Activated naive CD8-positive, alpha-beta T cell treated with anti-CD3 and anti-CD28 coated beads, Interleukin-2, amount 50 U/mL, for 24 hours (primary cell): ENCODE measurements at regions not wholly inside any gene's neighbourhood (a gene's known extent, or its start where the extent isn't known, plus 50 kb on each side); places are given as distances from the start of the nearest gene placed in this dataset.

Source experiments
- ATAC-seq: fragments of 150-1000 bp; cut with Tn5 transposase; one replicate; pipeline ENCODE4 v1.10.0; 2021
- DNase-seq: peaks from one replicate; pipeline ENCODE4 v3.0.0; 2021
- H3K27ac Mint-ChIP-seq: one replicate; pipeline ENCODE4 v1.8.0; 2021; ENCODE audit warnings: mild to moderate bottlenecking, mixed read lengths
- H3K27me3 Mint-ChIP-seq: one replicate; pipeline ENCODE4 v1.8.0; 2021; ENCODE audit warnings: mixed read lengths
- H3K36me3 Mint-ChIP-seq: one replicate; pipeline ENCODE4 v1.8.0; 2021; ENCODE audit warnings: low read depth, mixed read lengths
- H3K4me1 Mint-ChIP-seq: one replicate; pipeline ENCODE4 v1.8.0; 2021; ENCODE audit warnings: mixed read lengths
- H3K4me3 Mint-ChIP-seq: one replicate; pipeline ENCODE4 v1.8.0; 2021; ENCODE audit warnings: mild to moderate bottlenecking, moderate library complexity, mixed read lengths
- H3K9me3 Mint-ChIP-seq: one replicate; pipeline ENCODE4 v1.8.0; 2021; ENCODE audit warnings: mixed read lengths

- Mint-ChIP-seq H3K27me3 (peaks cover 12% of the 10 kb centered on the region), H3K4me3 (no peak overlapping the region), H3K4me1 (peaks cover 14% of the 10 kb centered on the region), H3K9me3 (no peaks in the 10 kb centered on the region), H3K36me3 (no peaks in the 10 kb centered on the region), H3K27ac (no peak overlapping the region)
- ATAC-seq (no peak), DNase-seq (no peak)
These were observed 60.1 kb downstream of the NABP1 start for GRCh38 chr2:191738003-191738402.

GRCh38 chr2:191738667-191739066 is 60.7 kb downstream of the NABP1 start:
- Mint-ChIP-seq H3K36me3 (no peaks in the 10 kb centered on the region), H3K4me3 (no peak overlapping the region), H3K27me3 (peaks cover 14% of the 10 kb centered on the region), H3K9me3 (no peaks in the 10 kb centered on the region), H3K27ac (no peak overlapping the region), H3K4me1 (peaks cover 14% of the 10 kb centered on the region)
- DNase-seq (no peak), ATAC-seq (no peak)

GRCh38 chr2:191739194-191739593 is 61.3 kb downstream of the NABP1 start:
- no peak overlapping the region for H3K27ac Mint-ChIP-seq
- no peaks in the 10 kb centered on the region for H3K9me3 Mint-ChIP-seq
- ATAC-seq = no peak
- no peak overlapping the region for H3K4me3 Mint-ChIP-seq
- H3K4me1 Mint-ChIP-seq = peaks cover 14% of the 10 kb centered on the region
- no peak for DNase-seq
- H3K27me3 Mint-ChIP-seq = peaks cover 14% of the 10 kb centered on the region
- no peaks in the 10 kb centered on the region for H3K36me3 Mint-ChIP-seq

- H3K27ac Mint-ChIP-seq = peak overlapping the region; percentile 83
- H3K4me3 Mint-ChIP-seq = peak overlapping the region; percentile 2
- ATAC-seq (peak; percentile 97), DNase-seq (peak; percentile 11)
- no peaks in the 10 kb centered on the region for H3K9me3 Mint-ChIP-seq
- no peaks in the 10 kb centered on the region for H3K36me3 Mint-ChIP-seq
- H3K4me1 Mint-ChIP-seq = peaks cover 14% of the 10 kb centered on the region
- peaks cover 14% of the 10 kb centered on the region for H3K27me3 Mint-ChIP-seq
These were observed 62.1 kb downstream of the NABP1 start for GRCh38 chr2:191740016-191740419.

- Mint-ChIP-seq H3K4me3 (no peak overlapping the region), H3K27me3 (peaks cover 15% of the 10 kb centered on the region), H3K9me3 (no peaks in the 10 kb centered on the region), H3K4me1 (peaks cover 14% of the 10 kb centered on the region), H3K36me3 (no peaks in the 10 kb centered on the region), H3K27ac (no peak overlapping the region)
- DNase-seq (no peak), ATAC-seq (no peak)
These were observed 62.8 kb downstream of the NABP1 start for GRCh38 chr2:191740759-191741158.

GRCh38 chr2:191746346-191747169 is 68.6 kb downstream of the NABP1 start:
- Mint-ChIP-seq H3K27ac (no peak overlapping the region), H3K4me3 (no peak overlapping the region), H3K36me3 (no peaks in the 10 kb centered on the region), H3K9me3 (no peaks in the 10 kb centered on the region), H3K4me1 (peaks cover 14% of the 10 kb centered on the region), H3K27me3 (peaks cover 16% of the 10 kb centered on the region)
- DNase-seq = no peak
- no peak for ATAC-seq

- Mint-ChIP-seq H3K36me3 (no peaks in the 10 kb centered on the region), H3K27me3 (peaks cover 17% of the 10 kb centered on the region)
These were observed 69.2 kb downstream of the NABP1 start for GRCh38 chr2:191747170-191747530.

GRCh38 chr2:191748059-191748461 is 70.1 kb downstream of the NABP1 start:
- Mint-ChIP-seq H3K36me3 (no peaks in the 10 kb centered on the region), H3K4me1 (peaks cover 14% of the 10 kb centered on the region), H3K9me3 (no peaks in the 10 kb centered on the region), H3K27ac (no peak overlapping the region), H3K27me3 (peaks cover 18% of the 10 kb centered on the region), H3K4me3 (no peak overlapping the region)
- ATAC-seq (peak; percentile 37), DNase-seq (no peak)

More at GRCh38 chr2:191747170-191747530, 69.2 kb downstream of the NABP1 start:
- Mint-ChIP-seq H3K4me3 (no peak overlapping the region), H3K4me1 (peaks cover 14% of the 10 kb centered on the region), H3K9me3 (no peaks in the 10 kb centered on the region), H3K27ac (no peak overlapping the region)
- no peak for DNase-seq
- no peak for ATAC-seq

- peak; percentile 80 for ATAC-seq
- no peak for DNase-seq
- H3K4me1 Mint-ChIP-seq = peaks cover 14% of the 10 kb centered on the region
- peaks cover 16% of the 10 kb centered on the region for H3K27me3 Mint-ChIP-seq
- no peak overlapping the region for H3K4me3 Mint-ChIP-seq
- no peaks in the 10 kb centered on the region for H3K9me3 Mint-ChIP-seq
- H3K27ac Mint-ChIP-seq = no peak overlapping the region
- H3K36me3 Mint-ChIP-seq = no peaks in the 10 kb centered on the region
These were observed 70.7 kb downstream of the NABP1 start for GRCh38 chr2:191748528-191749180.

GRCh38 chr2:191749181-191749540 is 71.2 kb downstream of the NABP1 start:
- H3K27me3 Mint-ChIP-seq = peaks cover 16% of the 10 kb centered on the region
- ATAC-seq (peak; percentile 50), DNase-seq (no peak)

GRCh38 chr2:191754103-191754502 is 76.2 kb downstream of the NABP1 start:
- DNase-seq (no peak), ATAC-seq (no peak)
- peaks cover 7% of the 10 kb centered on the region for H3K4me1 Mint-ChIP-seq
- no peak overlapping the region for H3K4me3 Mint-ChIP-seq
- H3K27me3 Mint-ChIP-seq = peaks cover 14% of the 10 kb centered on the region
- no peaks in the 10 kb centered on the region for H3K9me3 Mint-ChIP-seq
- no peak overlapping the region for H3K27ac Mint-ChIP-seq
- no peaks in the 10 kb centered on the region for H3K36me3 Mint-ChIP-seq

More at GRCh38 chr2:191749181-191749540, 71.2 kb downstream of the NABP1 start:
- Mint-ChIP-seq H3K36me3 (no peaks in the 10 kb centered on the region), H3K9me3 (no peaks in the 10 kb centered on the region), H3K4me1 (peaks cover 14% of the 10 kb centered on the region), H3K4me3 (no peak overlapping the region), H3K27ac (no peak overlapping the region)

- Mint-ChIP-seq H3K36me3 (no peaks in the 10 kb centered on the region), H3K4me1 (peaks cover 6% of the 10 kb centered on the region), H3K27me3 (peaks cover 13% of the 10 kb centered on the region), H3K9me3 (no peaks in the 10 kb centered on the region), H3K27ac (no peak overlapping the region), H3K4me3 (no peak overlapping the region)
- DNase-seq (no peak), ATAC-seq (no peak)
These were observed 78.8 kb downstream of the NABP1 start for GRCh38 chr2:191756761-191757160.

- H3K27ac Mint-ChIP-seq = no peak overlapping the region
- DNase-seq (no peak), ATAC-seq (no peak)
- peaks cover 12% of the 10 kb centered on the region for H3K27me3 Mint-ChIP-seq
- no peaks in the 10 kb centered on the region for H3K9me3 Mint-ChIP-seq
- peaks cover 6% of the 10 kb centered on the region for H3K4me1 Mint-ChIP-seq
- no peak overlapping the region for H3K4me3 Mint-ChIP-seq
- H3K36me3 Mint-ChIP-seq = no peaks in the 10 kb centered on the region
These were observed 79.3 kb downstream of the NABP1 start for GRCh38 chr2:191757208-191757607.

- Mint-ChIP-seq H3K27ac (no peak overlapping the region), H3K4me1 (peaks cover 6% of the 10 kb centered on the region), H3K36me3 (no peaks in the 10 kb centered on the region), H3K4me3 (no peak overlapping the region), H3K27me3 (peaks cover 11% of the 10 kb centered on the region), H3K9me3 (no peaks in the 10 kb centered on the region)
- ATAC-seq (peak; percentile 99), DNase-seq (peak; percentile 57)
These were observed 80.9 kb downstream of the NABP1 start for GRCh38 chr2:191758518-191759507.
